Bone marrow (tissue), 2 donors: ENCODE measurements at regions not wholly inside any gene's neighbourhood (a gene's known extent, or its start where the extent isn't known, plus 50 kb on each side); places are given as distances from the start of the nearest gene placed in this dataset.
"Not testable (repeated sequence)": the region's sequence is repeated elsewhere in the genome, so short reads cannot be mapped to it uniquely, and the experiment has no call there.

ENCODE experiments used
- DNase-seq, 2 donors: peaks; one replicate each; lab custom pipeline; 2025; lab: John Stamatoyannopoulos, UW

DNA sequence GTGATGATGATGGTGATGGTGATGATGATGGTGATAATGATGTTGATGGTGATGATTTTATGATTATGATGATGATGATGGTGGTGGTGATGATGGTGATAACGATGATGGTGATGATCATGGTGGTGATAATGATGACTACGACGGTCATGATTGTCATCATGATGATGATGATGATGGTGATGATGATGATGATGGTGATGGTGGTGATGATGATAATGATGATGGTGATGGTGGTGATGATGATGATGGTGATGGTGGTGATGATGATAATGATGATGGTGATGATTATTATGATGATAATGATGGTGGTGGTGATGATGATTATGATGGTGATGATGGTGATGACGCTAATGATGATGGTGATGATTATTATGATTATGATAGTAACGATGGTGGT, 54.1 kb upstream of the SFSWAP start:
- not testable (repeated sequence) for DNase-seq

DNA sequence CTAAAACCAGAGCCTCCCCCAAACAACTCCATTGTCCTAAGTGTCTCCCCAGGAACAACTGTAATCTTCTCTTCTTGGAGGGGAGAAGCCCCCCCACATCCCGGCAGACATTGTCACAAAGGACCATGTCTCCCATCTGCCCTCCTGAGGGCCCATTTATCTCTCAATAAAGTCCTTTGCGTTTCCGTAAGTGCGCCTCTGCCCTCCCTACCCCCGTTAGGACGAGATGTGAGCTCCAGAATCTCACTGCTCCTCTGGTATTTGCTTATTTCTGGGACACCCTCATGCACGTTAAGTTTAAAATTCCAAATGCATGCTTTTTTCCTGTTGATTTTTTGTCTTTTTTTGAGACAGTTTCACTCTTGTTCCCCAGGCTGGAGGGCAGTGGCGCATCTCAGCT, 52.3 kb upstream of the SFSWAP start:
- not testable (repeated sequence) for DNase-seq

DNA sequence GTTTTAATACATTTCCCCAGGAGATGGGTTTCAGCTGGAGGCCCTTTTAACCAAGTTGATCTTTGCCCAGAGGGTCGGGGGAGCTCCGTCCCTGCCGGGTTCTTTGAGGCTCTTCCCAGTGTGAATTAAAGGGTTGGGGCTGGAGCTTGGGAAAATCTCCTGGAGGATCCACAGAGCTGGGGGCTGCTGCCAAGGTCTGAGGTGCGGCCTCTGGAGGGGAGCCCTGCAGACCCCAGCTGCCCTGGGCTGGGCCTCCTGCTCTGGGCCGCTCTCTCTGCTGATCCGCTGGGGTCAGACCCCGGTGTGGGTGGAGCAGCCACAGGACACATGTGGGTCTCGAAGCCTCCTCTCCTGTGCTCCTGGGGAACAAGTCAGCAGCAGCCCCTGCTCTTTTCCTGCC, 51.4 kb upstream of the SFSWAP start:
- DNase-seq = not testable (repeated sequence)

DNA sequence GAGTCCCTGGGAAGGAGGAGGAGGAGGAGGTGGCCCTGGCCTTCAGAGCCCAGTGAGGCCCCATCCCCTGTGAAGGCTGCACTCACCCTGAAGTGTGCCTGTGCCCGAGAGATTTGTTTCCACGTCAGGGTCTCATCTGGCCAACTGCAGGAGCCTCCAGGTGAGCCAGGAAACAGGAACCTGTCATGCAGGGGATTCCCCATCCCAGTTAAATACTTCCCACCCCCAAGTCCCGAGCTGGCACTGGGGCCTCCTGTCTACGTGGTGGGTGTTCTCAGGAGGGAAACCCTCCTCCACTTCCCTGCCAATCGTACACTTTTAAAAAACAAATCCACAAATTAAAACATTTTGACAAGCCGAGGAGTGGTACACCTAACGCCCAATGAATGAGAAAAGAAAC, 50.9 kb upstream of the SFSWAP start:
- DNase-seq = not testable (repeated sequence)

DNA sequence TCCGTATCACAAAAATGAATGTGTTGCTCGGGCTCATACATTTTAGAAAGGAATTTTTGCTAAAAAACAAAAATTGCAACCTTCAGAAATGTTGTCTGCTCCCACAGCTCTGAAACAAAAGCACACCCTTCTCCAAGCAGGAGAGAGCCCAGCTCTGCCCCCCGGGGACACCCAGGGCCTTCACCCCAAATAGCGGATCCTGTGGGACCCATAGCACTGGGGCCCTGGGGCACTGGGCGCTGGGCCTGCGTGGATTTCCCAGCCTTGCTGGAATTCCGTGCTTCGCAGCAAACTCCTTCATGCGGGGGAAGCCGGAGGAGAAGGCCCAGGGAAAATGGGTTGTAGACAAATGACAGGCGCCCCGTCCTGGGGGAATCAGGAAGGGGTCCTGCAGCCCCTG, 50.5 kb upstream of the SFSWAP start:
- DNase-seq = not testable (repeated sequence)
